Sigmoid colon (tissue), 4 donors: ENCODE measurements at regions not wholly inside any gene's neighbourhood (a gene's known extent, or its start where the extent isn't known, plus 50 kb on each side); places are given as distances from the start of the nearest gene placed in this dataset.

Experiments used
- CTCF ChIP-seq, 4 experiments: fragments of 450-650 bp in 3 of 4; fragments of 200-600 bp in 1 of 4; IDR thresholded peaks; one replicate each; pipeline ENCODE4 v1.5.1; 2016 to 2019; ENCODE audit warnings: antibody characterized with exemption in 4 of 4, mild to moderate bottlenecking in 3 of 4, moderate library complexity in 2 of 4
- POLR2A ChIP-seq, 2 donors: fragments of 450-650 bp; IDR thresholded peaks; one replicate each; pipeline ENCODE4 v1.6.1; 2016; ENCODE audit warnings: antibody characterized with exemption in 2 of 2, mild to moderate bottlenecking in 2 of 2, moderate library complexity in 2 of 2
- POLR2AphosphoS5 ChIP-seq, 4 donors: sonication (generic); formaldehyde crosslinking; IDR thresholded peaks; one replicate each; pipeline ENCODE4 v1.6.1; 2017; ENCODE audit warnings: antibody characterized with exemption in 4 of 4

GRCh38 chr12:13347241-13348043 lies 150.9 kb downstream of the EMP1 start:
- TF ChIP-seq POLR2A (IDR thresholded peaks at IDR 0.05) (no peak), CTCF (IDR thresholded peaks at IDR 0.05) (no peak), POLR2AphosphoS5 (IDR thresholded peaks at IDR 0.05) (peak in 1 of 4 donors; percentile 16)
